ENCODE measurements at regions not wholly inside any gene's neighbourhood (a gene's known extent, or its start where the extent isn't known, plus 50 kb on each side); places are given as distances from the start of the nearest gene placed in this dataset.

DNA sequence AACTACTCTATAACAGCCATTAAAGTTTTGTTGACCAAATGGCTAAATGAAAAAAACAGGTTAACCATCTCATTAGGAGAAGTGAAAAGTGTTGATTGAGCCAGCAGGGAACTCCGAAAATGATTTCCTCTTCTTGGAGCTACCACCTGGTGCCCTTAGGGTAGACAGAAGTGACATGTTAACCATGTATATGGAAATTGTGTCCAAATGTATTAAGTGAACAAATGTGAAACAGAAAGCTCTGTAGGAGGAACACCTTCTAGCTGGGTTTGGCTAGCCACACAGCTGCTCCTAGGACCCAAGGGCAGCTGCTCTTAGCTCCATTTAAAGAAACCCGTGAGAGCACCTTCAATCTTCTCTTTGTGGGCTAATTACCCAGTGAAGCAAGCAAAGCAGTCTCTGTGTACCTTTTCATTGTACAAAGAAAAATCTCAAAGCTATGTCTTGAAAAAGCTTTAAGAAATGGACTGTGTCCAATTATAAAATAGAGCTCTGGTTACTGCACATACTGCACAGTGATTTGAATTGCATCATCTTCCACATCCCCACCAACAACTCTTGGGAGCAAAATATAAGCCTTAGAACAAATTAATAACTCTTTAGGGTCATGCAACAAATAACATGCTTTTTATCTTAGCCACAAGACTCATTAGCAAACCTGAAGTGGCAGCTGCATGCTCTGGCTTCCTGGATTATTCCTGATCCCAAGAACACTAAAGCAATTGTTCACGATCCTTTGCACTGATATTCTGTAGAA, 59.2 kb upstream of the PARM1 start:
- intact Hi-C loops (cut with DNase I) = no loop called here
- peaks cover 0 to 2% (median 2%) of the 10 kb centered on the region in 3 donors for H3K4me1 ChIP-seq (ENCODE audit: control insufficient read depth in 2 of 3, insufficient read depth in 2 of 3, low read depth in 1 of 3, low read length in 3 of 3)
- no peak overlapping the region for H3K27ac ChIP-seq (ENCODE audit: low read depth in 2 of 2, low read length in 2 of 2)
- no peak overlapping the region for H3K4me3 ChIP-seq (ENCODE audit: low read length in 3 of 3)
- FAIRE-seq (no peak), DNase-seq (peak in 2 of 5 donors; percentile 11)
- no peaks in the 10 kb centered on the region for H3K27me3 ChIP-seq (ENCODE audit: control insufficient read depth, insufficient read depth, low read length)
- H3K9ac ChIP-seq (ENCODE audit: low read length in 3 of 3) = no peak overlapping the region
- TF ChIP-seq, protein P1, sequence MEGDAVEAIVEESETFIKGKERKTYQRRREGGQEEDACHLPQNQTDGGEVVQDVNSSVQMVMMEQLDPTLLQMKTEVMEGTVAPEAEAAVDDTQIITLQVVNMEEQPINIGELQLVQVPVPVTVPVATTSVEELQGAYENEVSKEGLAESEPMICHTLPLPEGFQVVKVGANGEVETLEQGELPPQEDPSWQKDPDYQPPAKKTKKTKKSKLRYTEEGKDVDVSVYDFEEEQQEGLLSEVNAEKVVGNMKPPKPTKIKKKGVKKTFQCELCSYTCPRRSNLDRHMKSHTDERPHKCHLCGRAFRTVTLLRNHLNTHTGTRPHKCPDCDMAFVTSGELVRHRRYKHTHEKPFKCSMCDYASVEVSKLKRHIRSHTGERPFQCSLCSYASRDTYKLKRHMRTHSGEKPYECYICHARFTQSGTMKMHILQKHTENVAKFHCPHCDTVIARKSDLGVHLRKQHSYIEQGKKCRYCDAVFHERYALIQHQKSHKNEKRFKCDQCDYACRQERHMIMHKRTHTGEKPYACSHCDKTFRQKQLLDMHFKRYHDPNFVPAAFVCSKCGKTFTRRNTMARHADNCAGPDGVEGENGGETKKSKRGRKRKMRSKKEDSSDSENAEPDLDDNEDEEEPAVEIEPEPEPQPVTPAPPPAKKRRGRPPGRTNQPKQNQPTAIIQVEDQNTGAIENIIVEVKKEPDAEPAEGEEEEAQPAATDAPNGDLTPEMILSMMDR (IDR thresholded peaks at IDR 0.05; ENCODE audit: borderline replicate concordance, extremely low read depth, insufficient read depth) = no peak
- no peaks in the 10 kb centered on the region for H3K9me3 ChIP-seq (ENCODE audit: control insufficient read depth in 2 of 3, insufficient read depth in 1 of 3, low read length in 3 of 3)
- H3K36me3 ChIP-seq (ENCODE audit: control insufficient read depth in 2 of 3, insufficient read depth in 3 of 3, low read length in 3 of 3) = no peaks in the 10 kb centered on the region

DNA sequence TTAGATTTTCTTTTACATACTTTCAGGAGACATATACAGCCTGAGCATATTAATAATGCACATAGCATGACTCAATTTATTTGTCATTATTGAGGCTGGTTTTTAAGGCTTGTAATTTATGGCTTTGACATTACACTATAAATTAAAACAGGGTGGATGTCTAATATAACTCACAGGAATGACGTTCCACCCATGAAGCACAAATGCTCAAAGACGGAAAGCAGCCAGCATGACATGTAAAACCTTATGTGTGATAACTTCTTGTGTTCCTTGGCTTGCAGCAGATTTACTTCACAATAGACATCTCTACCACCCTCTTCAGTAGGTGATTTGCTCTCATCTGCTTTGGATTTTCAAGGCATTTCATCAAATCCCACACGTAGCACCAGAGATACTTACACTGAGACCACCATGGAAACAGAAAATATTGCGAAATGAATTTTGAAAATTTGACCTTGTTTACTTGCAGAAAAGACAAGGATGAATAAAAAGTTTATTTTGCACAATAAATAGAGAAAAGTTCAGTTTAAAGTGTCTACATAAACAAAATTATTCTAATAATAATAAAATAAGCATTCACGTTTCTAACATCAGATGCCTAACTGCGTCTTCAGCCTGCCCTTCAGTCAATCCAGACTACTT, 64.7 kb upstream of the BTC start:
- Histone ChIP-seq H3K9me3 (ENCODE audit: control insufficient read depth in 2 of 3, insufficient read depth in 1 of 3, low read length in 3 of 3) (no peaks in the 10 kb centered on the region), H3K36me3 (ENCODE audit: control insufficient read depth in 2 of 3, insufficient read depth in 3 of 3, low read length in 3 of 3) (no peaks in the 10 kb centered on the region), H3K27me3 (ENCODE audit: control insufficient read depth, insufficient read depth, low read length) (no peaks in the 10 kb centered on the region), H3K27ac (ENCODE audit: low read depth in 2 of 2, low read length in 2 of 2) (no peak overlapping the region), H3K4me3 (ENCODE audit: low read length in 3 of 3) (no peak overlapping the region), H3K4me1 (ENCODE audit: control insufficient read depth in 2 of 3, insufficient read depth in 2 of 3, low read depth in 1 of 3, low read length in 3 of 3) (no peaks in the 10 kb centered on the region), H3K9ac (ENCODE audit: low read length in 3 of 3) (no peak overlapping the region)
- intact Hi-C loops (cut with DNase I) = no loop called here
- FAIRE-seq (no peak), DNase-seq (no peak)
- TF ChIP-seq, protein P1 (IDR thresholded peaks at IDR 0.05; ENCODE audit: borderline replicate concordance, extremely low read depth, insufficient read depth) = no peak

DNA sequence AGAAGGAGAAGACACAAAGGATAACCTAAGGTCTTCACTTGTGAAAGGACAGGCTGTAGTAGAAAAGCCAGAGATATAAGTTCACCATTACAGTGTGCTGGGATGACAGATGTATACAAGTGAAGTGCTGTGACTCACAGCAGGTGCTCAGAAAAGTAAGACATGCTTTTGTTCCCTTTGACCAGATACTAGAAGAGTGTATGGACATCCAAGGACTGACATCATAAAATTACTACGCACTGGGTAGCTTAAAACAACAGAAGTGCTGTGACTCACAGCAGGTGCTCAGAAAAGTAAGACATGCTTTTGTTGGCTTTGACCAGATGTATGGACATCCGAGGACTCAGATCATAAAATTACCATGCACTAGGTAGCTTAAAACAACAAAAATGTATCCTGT, 61.6 kb upstream of the BTC start:
- Histone ChIP-seq H3K27ac (ENCODE audit: low read depth in 2 of 2, low read length in 2 of 2) (no peak overlapping the region), H3K27me3 (ENCODE audit: control insufficient read depth, insufficient read depth, low read length) (no peaks in the 10 kb centered on the region), H3K4me3 (ENCODE audit: low read length in 3 of 3) (no peak overlapping the region), H3K9me3 (ENCODE audit: control insufficient read depth in 2 of 3, insufficient read depth in 1 of 3, low read length in 3 of 3) (no peaks in the 10 kb centered on the region), H3K9ac (ENCODE audit: low read length in 3 of 3) (no peak overlapping the region), H3K4me1 (ENCODE audit: control insufficient read depth in 2 of 3, insufficient read depth in 2 of 3, low read depth in 1 of 3, low read length in 3 of 3) (no peaks in the 10 kb centered on the region), H3K36me3 (ENCODE audit: control insufficient read depth in 2 of 3, insufficient read depth in 3 of 3, low read length in 3 of 3) (no peaks in the 10 kb centered on the region)
- no peak for DNase-seq
- TF ChIP-seq, protein P1 (IDR thresholded peaks at IDR 0.05; ENCODE audit: borderline replicate concordance, extremely low read depth, insufficient read depth) = no peak
- intact Hi-C loops (cut with DNase I) = no loop called here
- FAIRE-seq = no peak
